HG02571 (cell line): ENCODE measurements at regions not wholly inside any gene's neighbourhood (a gene's known extent, or its start where the extent isn't known, plus 50 kb on each side); places are given as distances from the start of the nearest gene placed in this dataset.

ENCODE experiments used
- ATAC-seq: cut with Tn5 transposase; IDR thresholded peaks from one replicate; pipeline ENCODE4 v1.9.1; 2021; ENCODE audit warnings: mild to moderate bottlenecking, moderate library complexity; ENCODE audit not compliant: unreplicated experiment

DNA sequence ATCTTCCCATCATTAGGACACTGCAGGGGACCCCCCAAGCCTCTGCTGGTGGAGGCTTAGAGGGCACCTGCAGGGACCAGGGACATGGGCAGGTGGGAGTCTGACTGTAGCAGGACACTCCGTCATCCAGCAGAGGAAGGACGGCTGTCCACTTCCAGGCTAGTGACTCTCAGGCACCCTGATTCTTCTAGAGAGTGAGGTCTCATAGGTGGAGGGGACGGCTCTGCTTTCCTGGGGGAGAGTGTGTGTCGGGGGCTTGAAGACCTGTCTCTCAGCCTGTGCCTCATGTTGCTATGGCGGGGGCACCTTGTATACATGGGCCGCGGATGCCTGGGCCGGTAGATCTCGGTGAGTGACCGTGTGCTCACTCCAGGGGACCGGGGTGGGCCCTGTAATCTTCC, 1116.6 kb downstream of the BRD1 start:
- no peak for ATAC-seq

DNA sequence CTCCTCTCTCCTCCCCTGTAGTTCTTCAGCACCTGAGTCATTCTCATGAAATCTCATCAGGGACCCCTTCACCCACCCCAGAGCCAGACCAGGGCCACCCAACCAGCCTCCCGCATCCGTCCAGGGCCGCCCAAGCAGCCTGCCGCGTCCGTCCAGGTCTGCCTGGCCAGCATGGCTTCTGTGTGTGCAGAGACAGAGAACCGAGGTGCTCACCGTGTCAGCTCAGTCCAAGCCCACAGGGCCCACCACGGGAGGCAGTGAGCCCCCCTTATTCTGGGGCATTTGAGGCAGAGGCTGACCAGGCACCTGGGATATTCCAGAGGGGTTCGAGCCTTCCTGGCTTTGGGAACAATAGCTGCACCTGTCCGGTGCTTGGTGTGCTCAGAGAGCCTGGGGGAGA, 1117.3 kb downstream of the BRD1 start:
- no peak for ATAC-seq

DNA sequence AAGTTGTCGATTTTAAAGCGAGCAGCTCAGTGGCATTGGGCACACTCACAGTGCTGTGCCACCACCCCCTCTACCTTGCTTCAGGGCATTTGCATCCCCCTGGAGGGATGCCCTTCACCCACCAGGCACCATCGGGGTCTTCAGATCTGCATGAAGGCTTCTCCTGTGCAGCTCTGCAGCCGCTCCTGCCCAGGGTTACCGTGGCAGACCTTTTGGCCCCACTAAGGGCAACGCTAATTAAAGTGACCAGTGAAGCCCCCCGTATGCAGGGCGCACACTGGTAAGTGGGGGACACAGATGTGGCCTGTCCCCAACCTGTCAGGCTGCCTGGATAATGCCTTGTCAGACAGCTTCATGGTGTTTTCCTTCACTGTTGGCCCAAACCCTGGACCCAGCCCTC, 1117.7 kb downstream of the BRD1 start:
- ATAC-seq = no peak

DNA sequence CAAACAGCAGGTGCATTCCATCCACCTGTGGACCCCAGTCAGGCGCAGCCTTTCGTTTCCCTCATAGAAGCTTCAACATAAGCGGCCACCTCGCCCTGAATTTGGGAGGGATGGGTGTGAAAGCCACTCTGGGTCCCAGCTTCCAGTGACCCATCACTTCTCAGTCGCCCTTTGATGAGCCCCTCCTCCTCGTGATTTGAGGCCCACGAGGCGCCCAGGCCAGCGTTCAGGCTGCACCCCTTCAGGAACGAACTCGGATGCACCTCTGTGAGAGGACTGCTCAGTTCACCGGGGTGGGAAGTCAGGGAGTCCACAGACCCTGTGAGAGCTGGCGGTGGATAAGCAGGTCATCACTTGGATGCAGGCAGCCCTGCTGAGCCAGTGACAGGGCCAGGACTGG, 1118.2 kb downstream of the BRD1 start:
- ATAC-seq = no peak

DNA sequence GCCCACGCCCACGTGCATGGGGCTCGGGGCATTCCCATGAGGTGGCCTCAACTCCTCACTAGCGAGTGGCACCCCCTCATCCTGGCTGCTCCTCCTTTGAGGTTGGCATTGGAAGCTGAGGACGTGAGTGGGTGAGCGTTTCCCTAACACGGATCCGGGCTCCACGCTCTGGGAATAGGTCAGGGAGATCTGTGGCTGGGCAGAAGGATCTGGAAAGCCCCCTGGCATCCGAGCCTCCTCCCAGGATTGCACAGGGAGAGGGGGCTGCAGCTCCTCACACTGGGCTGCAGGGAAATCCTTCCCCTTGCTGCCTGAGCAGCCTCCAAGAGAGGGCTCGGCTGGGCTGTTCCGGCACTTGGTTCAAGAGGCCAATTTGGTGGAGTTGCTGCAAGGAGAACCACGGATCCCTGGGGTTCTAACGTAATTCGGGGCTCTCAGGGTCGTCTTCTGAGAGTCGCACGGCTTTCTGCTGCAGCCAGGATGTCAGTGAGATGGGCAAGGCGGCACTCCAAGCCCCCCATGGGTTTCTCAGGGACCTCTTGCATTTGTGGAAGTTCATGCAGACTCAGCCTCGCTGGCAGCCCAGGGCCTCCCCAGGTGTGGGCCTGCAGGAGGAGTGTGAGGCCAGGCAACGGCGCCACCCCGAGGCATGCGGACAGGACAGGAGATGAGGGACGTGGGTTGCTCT, 1119.0 kb downstream of the BRD1 start:
- no peak for ATAC-seq

- ATAC-seq = no peak
These were observed 1119.7 kb downstream of the BRD1 start for GRCh38 chr22:48707763-48708557.

GRCh38 chr22:48706934-48707762, 1120.5 kb downstream of the BRD1 start:
- ATAC-seq = no peak

GRCh38 chr22:48705917-48706605, 1121.6 kb downstream of the BRD1 start:
- no peak for ATAC-seq

DNA sequence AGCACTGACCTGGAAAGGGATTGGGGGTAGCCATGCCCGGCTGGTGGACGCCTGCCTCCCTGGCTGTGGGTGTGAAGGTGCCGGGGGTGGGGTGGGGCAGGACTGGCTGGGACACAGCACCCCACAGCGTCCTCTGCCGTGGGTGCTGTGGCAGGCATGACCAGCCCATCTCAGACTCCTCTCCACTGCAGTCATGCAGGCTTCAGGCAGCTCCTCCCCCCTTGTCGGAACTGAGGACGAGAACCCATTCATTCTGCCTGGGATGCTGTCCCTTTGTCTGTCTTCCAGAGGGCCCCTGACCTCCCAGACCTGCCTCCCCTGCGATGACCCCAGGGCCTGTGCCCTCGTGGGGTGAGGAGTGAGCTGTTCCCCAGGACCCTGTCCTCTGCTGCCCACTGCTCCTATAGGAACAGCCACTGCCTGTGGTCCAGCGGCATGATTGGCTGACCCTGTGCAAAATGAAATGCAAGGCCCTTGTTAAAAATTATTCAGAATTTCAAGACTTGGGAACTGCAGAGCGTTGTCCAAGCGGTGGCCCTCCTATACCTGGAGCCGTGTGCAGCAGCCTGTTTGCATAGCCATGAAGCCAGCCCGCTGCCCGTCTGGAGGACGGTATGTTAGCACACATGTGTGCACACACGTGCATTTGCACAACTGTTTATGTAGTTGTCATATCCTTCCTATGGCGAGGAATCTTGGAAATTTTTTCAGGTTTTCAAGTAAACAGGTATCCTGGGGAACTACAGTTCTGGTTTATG, 1122.3 kb downstream of the BRD1 start:
- ATAC-seq = no peak

- ATAC-seq = no peak
These were observed 1123.3 kb downstream of the BRD1 start for GRCh38 chr22:48704335-48704734.

DNA sequence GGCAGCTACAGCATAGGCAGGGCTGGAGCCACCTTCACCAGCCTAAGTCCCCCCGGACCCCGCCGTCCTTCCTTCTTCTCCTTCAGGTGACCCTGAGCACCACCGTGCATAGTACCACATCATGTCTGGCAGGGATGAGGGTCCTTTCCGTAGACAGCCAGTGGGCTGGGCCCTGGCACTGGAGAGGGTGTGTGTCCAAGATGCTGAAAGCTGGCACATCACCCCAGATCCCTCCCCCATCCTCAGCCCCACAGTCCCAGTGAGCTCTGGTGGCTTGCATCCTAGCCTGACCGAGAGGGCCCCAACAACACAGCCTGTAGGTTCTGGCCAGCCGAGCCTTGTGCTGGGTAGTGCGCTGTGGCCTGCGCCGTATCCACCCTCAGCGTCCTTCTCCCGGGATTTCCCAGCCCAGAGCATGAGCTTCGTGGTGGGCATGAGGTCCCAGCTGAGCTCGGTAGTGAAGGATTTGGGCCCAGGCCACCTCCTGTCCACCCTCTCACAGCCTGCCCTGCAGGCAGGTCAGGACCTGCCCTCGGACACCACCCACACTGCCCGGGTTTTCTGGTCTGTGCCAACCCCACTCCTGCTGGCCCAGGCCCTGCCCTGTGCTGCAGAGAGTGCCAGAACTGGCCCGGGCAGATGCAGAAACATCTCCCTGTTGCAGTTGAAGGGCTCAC, 1124.3 kb downstream of the BRD1 start:
- no peak for ATAC-seq

- no peak for ATAC-seq
These were observed 1125.0 kb downstream of the BRD1 start for GRCh38 chr22:48702573-48703264.

DNA sequence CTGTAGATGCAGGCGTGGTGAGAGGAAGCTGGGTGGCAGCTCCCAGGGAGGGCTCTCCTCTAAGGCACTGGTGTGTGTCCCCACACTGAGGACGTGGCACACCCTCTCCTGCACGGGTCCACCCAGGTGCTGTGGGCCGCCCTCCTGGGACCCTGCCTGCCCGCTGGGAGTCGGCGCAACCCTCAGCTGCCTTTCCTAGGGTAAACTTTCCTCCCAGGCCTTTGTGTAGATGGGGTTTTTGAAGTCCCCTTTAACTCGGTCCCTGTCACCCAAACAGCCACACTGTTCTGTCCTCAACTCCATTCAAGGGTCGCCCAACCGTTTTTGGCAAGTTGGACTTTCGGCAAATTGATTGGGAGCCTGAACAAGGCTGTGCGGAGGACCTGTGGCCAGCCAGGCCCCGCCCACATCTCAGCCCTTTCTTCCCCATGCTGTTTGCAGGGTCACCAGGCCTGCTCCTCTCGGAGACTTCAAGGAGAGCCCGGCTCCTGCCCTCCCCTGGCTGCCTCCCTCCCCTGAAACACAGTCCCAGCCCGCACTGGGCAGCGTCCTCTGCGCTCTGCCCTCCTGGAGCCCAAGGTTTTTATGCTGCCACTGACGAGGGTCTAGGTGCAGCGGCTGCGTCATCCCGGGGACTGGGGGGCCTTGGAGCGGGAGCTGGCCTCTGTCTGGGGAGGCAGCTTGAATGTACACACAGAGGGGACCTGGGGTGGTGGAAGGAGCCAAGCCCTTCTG, 1126.2 kb downstream of the BRD1 start:
- ATAC-seq = no peak

GRCh38 chr22:48700566-48701295, 1126.9 kb downstream of the BRD1 start:
- no peak for ATAC-seq

- no peak for ATAC-seq
These were observed 1127.5 kb downstream of the BRD1 start for GRCh38 chr22:48700180-48700565.

- no peak for ATAC-seq
These were observed 1128.2 kb downstream of the BRD1 start for GRCh38 chr22:48699511-48699910.

DNA sequence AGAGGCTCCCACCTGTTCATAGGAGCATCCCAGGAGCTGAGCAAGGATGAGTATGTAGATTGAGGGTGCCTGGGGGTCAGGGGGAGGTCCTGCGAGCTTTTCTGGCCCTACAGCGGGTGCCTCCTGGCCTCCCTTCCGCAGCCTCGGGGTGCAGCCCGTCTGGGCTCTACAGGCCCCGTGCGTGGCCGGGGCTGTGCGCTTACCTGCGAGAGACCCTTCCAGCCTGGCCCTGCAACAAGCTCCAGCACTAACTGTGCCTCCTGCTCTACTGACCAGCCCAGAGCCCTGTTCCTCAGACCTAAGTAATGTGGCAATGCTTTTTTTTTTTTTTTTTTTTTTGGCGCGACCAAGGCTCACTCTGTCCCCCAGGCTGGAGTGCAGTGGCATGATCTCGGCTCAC, 1129.1 kb downstream of the BRD1 start:
- ATAC-seq = no peak
